ENCODE measurements at regions not wholly inside any gene's neighbourhood (a gene's known extent, or its start where the extent isn't known, plus 50 kb on each side); places are given as distances from the start of the nearest gene placed in this dataset.
A peak's percentile ranks its signal among the peaks of the same experiment; 100 is the strongest.

- Histone ChIP-seq H3K27ac (ENCODE audit: low read depth, low read length) (no peak overlapping the region), H4K91ac (replicated peaks; ENCODE audit: insufficient read length, low read length) (no peak overlapping the region), H4K20me1 (replicated peaks in 1 of 2; ENCODE audit: control insufficient read depth in 1 of 2, insufficient read depth in 2 of 2, low read length in 2 of 2) (no peaks in the 10 kb centered on the region), H2AK5ac (ENCODE audit: low read depth, low read length) (no peak overlapping the region), H2BK20ac (ENCODE audit: low read length) (no peak overlapping the region), H2BK5ac (ENCODE audit: low read depth, low read length) (no peak overlapping the region), H3K14ac (ENCODE audit: insufficient read length) (no peak overlapping the region), H2AFZ (ENCODE audit: low read length) (no peak overlapping the region), H3K23me2 (ENCODE audit: low read depth, low read length) (no peaks in the 10 kb centered on the region; the same call in 1 of the 2 replicates), H3K9ac (replicated peaks in 1 of 4; ENCODE audit: extremely low read depth in 1 of 4, low read depth in 3 of 4, low read length in 3 of 4) (no peak overlapping the region), H2BK15ac (ENCODE audit: low read length) (no peak overlapping the region), H2BK12ac (ENCODE audit: low read depth, low read length) (no peak overlapping the region), H3K4me2 (ENCODE audit: insufficient read depth in 1 of 2, low read depth in 2 of 2, low read length in 2 of 2) (no peak overlapping the region), H3K4ac (replicated peaks; ENCODE audit: insufficient read length, low read depth, low read length) (no peak overlapping the region), H2BK120ac (replicated peaks; ENCODE audit: low read depth, low read length) (no peak overlapping the region), H3K56ac (replicated peaks; ENCODE audit: insufficient read length, low read depth, low read length) (no peak overlapping the region), H3K79me2 (ENCODE audit: control insufficient read depth in 1 of 2, insufficient read depth in 2 of 2, low read length in 2 of 2) (no peaks in the 10 kb centered on the region), H4K5ac (ENCODE audit: insufficient read length, low read depth, low read length) (no peak overlapping the region), H3K4me1 (replicated peaks in 1 of 4; ENCODE audit: control insufficient read depth in 3 of 4, insufficient read depth in 4 of 4, low read length in 3 of 4) (no peaks in the 10 kb centered on the region), H3K79me1 (ENCODE audit: low read depth, low read length) (no peaks in the 10 kb centered on the region), H4K8ac (ENCODE audit: extremely low read depth, insufficient read depth, low read length) (peak overlapping the region; percentile 58), H3K23ac (ENCODE audit: insufficient read length) (no peak overlapping the region), H3K4me3 (ENCODE audit: extremely low read depth in 1 of 4, insufficient read depth in 2 of 4, low read depth in 3 of 4, low read length in 4 of 4) (no peak overlapping the region), H3K18ac (ENCODE audit: extremely low read depth, low read length) (no peak overlapping the region), H3K36me3 (ENCODE audit: control insufficient read depth in 2 of 4, insufficient read depth in 4 of 4, low read length in 3 of 4) (no peaks in the 10 kb centered on the region), H3K9me3 (ENCODE audit: insufficient read depth in 2 of 2, low read depth in 1 of 2, low read length in 1 of 2) (0 out of 4 replicates have a peak, but pooled peaks cover 0 to 3% of the 10 kb centered on the region in 2 experiments), H3K27me3 (replicated peaks in 1 of 4; ENCODE audit: control insufficient read depth in 3 of 4, extremely low read depth in 1 of 4, insufficient read depth in 3 of 4, low read length in 3 of 4) (no peaks in the 10 kb centered on the region)
- 91% methylated on average over 11 of the region's 11 CpGs; no CpG with 5 or more reads in 1 of the 2 experiments for WGBS, 2 experiments (ENCODE audit: extremely low coverage in 1 of 2, insufficient coverage in 1 of 2, insufficient read length in 1 of 2, insufficient replicate concordance in 2 of 2, low coverage in 1 of 2, low lambda C conversion rate in 2 of 2, missing lambda C conversion rate in 1 of 2)
- ChIA-PET CTCF (ENCODE audit: partially characterized antibody) (interaction anchor here (1.0 kb wide), 1 partner anchor 10 kb away, joined by 3 read pairs; no protein-coding TSS in a partner anchor), POLR2A (ENCODE audit: partially characterized antibody) (no interaction called here)
- DNase-seq (ENCODE audit: low read depth in 1 of 2, low spot score in 2 of 2) (no peak), FAIRE-seq (no peak)
- TF ChIP-seq RAD21 (IDR thresholded peaks at IDR 0.05 in 1 of 2, conservative IDR thresholded peaks at IDR 0.05 in 1 of 2; ENCODE audit: low read depth in 2 of 2, low read length in 2 of 2) (no peak), CTBP2 (IDR thresholded peaks at IDR 0.05; ENCODE audit: borderline replicate concordance, insufficient read depth, insufficient read length, low read length) (no peak), BRCA1 (IDR thresholded peaks at IDR 0.05; ENCODE audit: low read depth, low read length) (no peak), CEBPB (IDR thresholded peaks at IDR 0.05; ENCODE audit: low read depth, low read length) (no peak), CHD1 (IDR thresholded peaks at IDR 0.05; ENCODE audit: low read depth, low read length) (no peak), EZH2 (IDR thresholded peaks at IDR 0.05; ENCODE audit: low read depth, low read length, severe bottlenecking) (no peak), ASH2L (IDR thresholded peaks at IDR 0.05; ENCODE audit: low read length) (no peak), FOSL1 (IDR thresholded peaks at IDR 0.05; ENCODE audit: insufficient read depth, low read depth, low read length) (no peak)
- TF ChIP-seq, protein P1, sequence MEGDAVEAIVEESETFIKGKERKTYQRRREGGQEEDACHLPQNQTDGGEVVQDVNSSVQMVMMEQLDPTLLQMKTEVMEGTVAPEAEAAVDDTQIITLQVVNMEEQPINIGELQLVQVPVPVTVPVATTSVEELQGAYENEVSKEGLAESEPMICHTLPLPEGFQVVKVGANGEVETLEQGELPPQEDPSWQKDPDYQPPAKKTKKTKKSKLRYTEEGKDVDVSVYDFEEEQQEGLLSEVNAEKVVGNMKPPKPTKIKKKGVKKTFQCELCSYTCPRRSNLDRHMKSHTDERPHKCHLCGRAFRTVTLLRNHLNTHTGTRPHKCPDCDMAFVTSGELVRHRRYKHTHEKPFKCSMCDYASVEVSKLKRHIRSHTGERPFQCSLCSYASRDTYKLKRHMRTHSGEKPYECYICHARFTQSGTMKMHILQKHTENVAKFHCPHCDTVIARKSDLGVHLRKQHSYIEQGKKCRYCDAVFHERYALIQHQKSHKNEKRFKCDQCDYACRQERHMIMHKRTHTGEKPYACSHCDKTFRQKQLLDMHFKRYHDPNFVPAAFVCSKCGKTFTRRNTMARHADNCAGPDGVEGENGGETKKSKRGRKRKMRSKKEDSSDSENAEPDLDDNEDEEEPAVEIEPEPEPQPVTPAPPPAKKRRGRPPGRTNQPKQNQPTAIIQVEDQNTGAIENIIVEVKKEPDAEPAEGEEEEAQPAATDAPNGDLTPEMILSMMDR (IDR thresholded peaks at IDR 0.05; ENCODE audit: control extremely low read depth in 1 of 3, insufficient read depth in 1 of 3, low read depth in 1 of 3, low read length in 3 of 3) = no peak
Observed at GRCh38 chr20:58006346-58007316, 221.8 kb downstream of the ANKRD60 start.

Data from H1 (cell line).